NB4 (cell line): ENCODE measurements at regions not wholly inside any gene's neighbourhood (a gene's known extent, or its start where the extent isn't known, plus 50 kb on each side); places are given as distances from the start of the nearest gene placed in this dataset.

Source experiments
- DNase-seq: peaks from one replicate; pipeline ENCODE4 v3.0.0; 2010; ENCODE audit warnings: low read depth
- H3K4me3 ChIP-seq: one replicate; pipeline ENCODE4 v1.5.1; 2011; ENCODE audit warnings: mild to moderate bottlenecking, low read depth, low read length, moderate library complexity
- MYC ChIP-seq: IDR thresholded peaks from 2 replicates; pipeline ENCODE4 v1.6.1; 2011; ENCODE audit warnings: low read depth, low read length
- POLR2A ChIP-seq: IDR thresholded peaks from 2 replicates; pipeline ENCODE4 v1.6.1; 2011; ENCODE audit warnings: mild to moderate bottlenecking; ENCODE audit not compliant: insufficient read length; ENCODE audit errors: extremely low read depth
- TF ChIP-seq, protein P1 (sequence below): IDR thresholded peaks from one replicate; pipeline ENCODE4 v1.5.1; 2012; ENCODE audit warnings: low read depth, low read length
- TF ChIP-seq, protein P2 (sequence below): IDR thresholded peaks from 2 replicates; pipeline ENCODE4 v1.6.1; 2011; ENCODE audit warnings: low read depth, low read length

DNA sequence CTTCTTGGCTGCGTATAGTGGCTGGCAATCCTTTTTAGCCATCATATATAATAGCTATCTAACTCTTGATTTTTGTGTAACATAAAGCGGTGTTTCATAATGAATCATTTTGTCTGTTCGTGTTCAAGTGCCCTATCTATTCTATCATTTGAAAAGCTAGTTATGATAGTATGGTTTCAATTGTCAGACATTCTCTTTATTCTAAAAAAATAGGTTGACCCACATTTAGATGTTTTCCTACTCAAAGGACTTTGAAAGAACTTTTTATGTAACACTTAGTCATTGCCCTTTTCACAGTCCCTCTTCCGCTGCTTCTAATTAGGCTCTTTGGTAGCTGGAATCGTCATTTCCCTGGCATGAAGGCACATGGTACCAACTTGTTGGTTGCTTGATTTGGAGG, 272.2 kb upstream of the B3GALT2 start:
- TF ChIP-seq MYC, result no peak
- TF ChIP-seq, protein P1, sequence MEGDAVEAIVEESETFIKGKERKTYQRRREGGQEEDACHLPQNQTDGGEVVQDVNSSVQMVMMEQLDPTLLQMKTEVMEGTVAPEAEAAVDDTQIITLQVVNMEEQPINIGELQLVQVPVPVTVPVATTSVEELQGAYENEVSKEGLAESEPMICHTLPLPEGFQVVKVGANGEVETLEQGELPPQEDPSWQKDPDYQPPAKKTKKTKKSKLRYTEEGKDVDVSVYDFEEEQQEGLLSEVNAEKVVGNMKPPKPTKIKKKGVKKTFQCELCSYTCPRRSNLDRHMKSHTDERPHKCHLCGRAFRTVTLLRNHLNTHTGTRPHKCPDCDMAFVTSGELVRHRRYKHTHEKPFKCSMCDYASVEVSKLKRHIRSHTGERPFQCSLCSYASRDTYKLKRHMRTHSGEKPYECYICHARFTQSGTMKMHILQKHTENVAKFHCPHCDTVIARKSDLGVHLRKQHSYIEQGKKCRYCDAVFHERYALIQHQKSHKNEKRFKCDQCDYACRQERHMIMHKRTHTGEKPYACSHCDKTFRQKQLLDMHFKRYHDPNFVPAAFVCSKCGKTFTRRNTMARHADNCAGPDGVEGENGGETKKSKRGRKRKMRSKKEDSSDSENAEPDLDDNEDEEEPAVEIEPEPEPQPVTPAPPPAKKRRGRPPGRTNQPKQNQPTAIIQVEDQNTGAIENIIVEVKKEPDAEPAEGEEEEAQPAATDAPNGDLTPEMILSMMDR, result no peak
- no peak for TF ChIP-seq POLR2A
- TF ChIP-seq, protein P2, sequence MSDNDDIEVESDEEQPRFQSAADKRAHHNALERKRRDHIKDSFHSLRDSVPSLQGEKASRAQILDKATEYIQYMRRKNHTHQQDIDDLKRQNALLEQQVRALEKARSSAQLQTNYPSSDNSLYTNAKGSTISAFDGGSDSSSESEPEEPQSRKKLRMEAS, result no peak
- no peak overlapping the region for H3K4me3 ChIP-seq
- no peak for DNase-seq

DNA sequence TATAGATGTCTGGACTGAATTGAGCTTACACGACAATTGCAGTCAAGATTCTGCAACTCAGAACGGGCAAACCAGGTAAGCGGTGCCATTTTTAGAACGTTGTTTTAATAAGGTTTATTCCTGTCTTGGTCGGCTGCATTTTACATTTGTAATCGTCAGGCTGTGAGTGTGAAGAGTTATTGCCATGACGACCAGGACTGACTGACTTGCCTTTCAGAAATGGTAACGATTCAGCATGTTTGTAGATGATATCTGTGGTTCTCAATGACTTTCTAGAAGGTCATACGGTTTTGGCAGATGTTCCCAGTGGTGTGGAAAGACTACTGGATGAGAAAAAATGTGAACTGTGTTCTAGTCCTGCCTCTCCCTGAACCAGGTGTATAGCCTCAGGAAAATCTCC, 271.3 kb upstream of the B3GALT2 start:
- H3K4me3 ChIP-seq, result no peak overlapping the region
- DNase-seq, result no peak
- TF ChIP-seq POLR2A (no peak), MYC (no peak)
- TF ChIP-seq, protein P1, result no peak
- TF ChIP-seq, protein P2, result no peak

DNA sequence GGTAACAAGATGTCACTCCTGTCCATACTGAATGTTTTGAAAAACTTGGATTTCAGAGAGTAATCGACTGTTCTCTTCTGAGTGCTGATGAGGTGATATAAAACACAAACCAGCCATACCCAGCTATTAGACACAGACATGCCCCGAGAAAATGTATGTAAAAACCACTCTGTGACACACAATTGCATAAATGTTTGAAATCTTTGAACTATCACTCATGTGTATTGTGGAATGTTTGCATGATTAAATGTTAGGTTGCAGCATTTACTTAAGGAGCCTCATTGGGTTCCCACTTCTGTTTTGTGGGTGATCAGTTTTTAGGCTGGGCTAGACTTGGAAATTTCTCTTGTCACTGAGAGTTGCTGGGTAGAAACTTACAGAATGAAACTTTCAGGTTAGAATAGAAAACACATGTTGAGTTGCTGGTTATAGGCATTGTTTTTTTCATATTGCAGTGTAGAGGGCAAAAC, 270.4 kb upstream of the B3GALT2 start:
- H3K4me3 ChIP-seq, result no peak overlapping the region
- TF ChIP-seq MYC, result no peak
- no peak for TF ChIP-seq POLR2A
- TF ChIP-seq, protein P2, result no peak
- TF ChIP-seq, protein P1, result no peak
- no peak for DNase-seq

DNA sequence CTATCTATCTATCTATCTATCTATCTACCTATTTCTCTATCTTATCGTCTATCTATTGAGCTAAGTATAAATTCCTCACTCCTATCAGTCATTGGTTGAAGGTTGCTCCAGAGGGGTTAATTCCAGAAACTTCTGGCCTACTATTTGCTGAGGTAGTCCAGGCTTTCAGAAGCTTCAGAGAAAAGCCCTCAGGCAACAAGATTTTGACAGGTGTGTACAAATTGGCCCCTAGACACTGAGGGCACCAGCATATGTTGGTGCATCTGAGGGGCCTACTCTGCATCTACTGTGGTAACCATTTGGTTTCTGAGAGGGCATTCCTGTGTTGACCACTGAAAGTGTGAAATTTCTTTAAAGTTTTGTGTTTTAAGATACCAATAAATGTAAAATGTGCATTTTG, 265.2 kb upstream of the B3GALT2 start:
- no peak overlapping the region for H3K4me3 ChIP-seq
- DNase-seq, result no peak
- TF ChIP-seq, protein P1, result no peak
- TF ChIP-seq, protein P2, result no peak
- TF ChIP-seq MYC, result no peak
- TF ChIP-seq POLR2A, result no peak

DNA sequence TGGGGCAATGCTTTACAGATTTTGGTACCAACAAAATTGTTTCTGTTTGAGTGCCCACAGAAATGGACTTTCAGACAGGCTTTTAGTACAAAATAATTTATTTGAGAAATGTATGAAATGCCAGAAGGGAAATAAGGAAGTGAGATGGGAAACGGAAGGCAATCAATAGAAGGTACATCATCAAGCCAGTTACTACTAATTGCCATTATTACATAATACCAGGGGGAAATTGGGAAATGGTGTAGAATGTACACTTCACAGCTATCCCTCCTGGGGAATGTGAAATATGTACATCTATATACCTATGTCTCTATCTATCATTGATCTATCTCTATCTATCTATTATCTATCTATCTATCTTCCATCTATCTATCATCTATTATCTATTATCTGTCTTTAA, 264.6 kb upstream of the B3GALT2 start:
- DNase-seq, result peak; percentile 19
- no peak overlapping the region for H3K4me3 ChIP-seq
- TF ChIP-seq, protein P1, result no peak
- TF ChIP-seq MYC (no peak), POLR2A (no peak)
- TF ChIP-seq, protein P2, result no peak
